B cell (primary cell): ENCODE measurements at regions not wholly inside any gene's neighbourhood (a gene's known extent, or its start where the extent isn't known, plus 50 kb on each side); places are given as distances from the start of the nearest gene placed in this dataset.

Experiments
- ATAC-seq: fragments of 200-7000 bp; cut with Tn5 transposase; one replicate; pipeline ENCODE4 v1.10.0; 2021; ENCODE audit warnings: low read depth, mild to moderate bottlenecking, moderate number of reproducible peaks, moderate library complexity
- CTCF ChIA-PET: fragments of 350-600 bp; sonication (Branson Sonifier 250); formaldehyde crosslinking; loops from one replicate; lab custom pipeline; 2021; ENCODE audit warnings: antibody characterized with exemption, inconsistent platforms; lab: Charles Lee
- POLR2A ChIA-PET: fragments of 350-600 bp; sonication (Branson Sonifier 250); formaldehyde crosslinking; loops from one replicate; lab custom pipeline; 2021; ENCODE audit warnings: antibody characterized with exemption; lab: Charles Lee
- DNase-seq: peaks from one replicate; pipeline ENCODE4 v3.0.0; 2013
- H2AFZ ChIP-seq: 2 replicates; pipeline ENCODE4 v1.6.1; 2012; ENCODE audit warnings: mild to moderate bottlenecking, low read depth, low read length; ENCODE audit not compliant: insufficient read depth, poor library complexity, severe bottlenecking
- H3K27ac ChIP-seq, 2 donors: 1 replicate in 1 of 2; 2 replicates in 1 of 2; pipeline ENCODE4 v1.5.1; 2012 to 2013; ENCODE audit warnings: low read length in 2 of 2, mild to moderate bottlenecking in 2 of 2, moderate library complexity in 1 of 2
- H3K27me3 ChIP-seq, 4 experiments: fragments of 200-600 bp in 1 of 4; sonication (generic) in 1 of 4; replicated peaks in 1 of 4; 1 replicate in 2 of 4; 2 replicates in 2 of 4; pipeline versions ENCODE4 v1.6.1 to v1.7.0; 2013 to 2016; ENCODE audit warnings: low read length in 3 of 4, mild to moderate bottlenecking in 2 of 4, mixed read lengths in 1 of 4, moderate library complexity in 1 of 4; ENCODE audit not compliant: insufficient read depth in 4 of 4, control insufficient read depth in 3 of 4; ENCODE audit errors: control extremely low read depth in 1 of 4
- H3K36me3 ChIP-seq, 2 experiments: replicated peaks in 1 of 2; 1 replicate in 1 of 2; 2 replicates in 1 of 2; pipeline versions ENCODE4 v1.6.1 to v1.7.1; 2013; ENCODE audit warnings: low read length in 1 of 2; ENCODE audit not compliant: insufficient read depth in 2 of 2, control insufficient read depth in 1 of 2; ENCODE audit errors: control extremely low read depth in 1 of 2, extremely low read depth in 1 of 2
- H3K4me1 ChIP-seq, 2 donors: fragments of 200-600 bp in 1 of 2; sonication (generic) in 1 of 2; 1 replicate in 1 of 2; 2 replicates in 1 of 2; pipeline versions ENCODE4 v1.5.1 to v1.6.1; 2013 to 2017; ENCODE audit warnings: low read length in 2 of 2; ENCODE audit not compliant: control insufficient read depth in 2 of 2, insufficient read depth in 2 of 2
- H3K4me2 ChIP-seq: replicated peaks from 2 replicates; pipeline ENCODE3; 2012; ENCODE audit warnings: mild to moderate bottlenecking, low read depth, low read length; ENCODE audit not compliant: poor library complexity, severe bottlenecking
- H3K4me3 ChIP-seq, 5 experiments: fragments of 200-600 bp in 1 of 5; sonication (generic) in 1 of 5; 1 replicate in 3 of 5; 2 replicates in 2 of 5; pipeline versions ENCODE4 v1.5.1 to v1.7.0; 2011 to 2016; ENCODE audit warnings: low read length in 4 of 5, mild to moderate bottlenecking in 4 of 5, low read depth in 2 of 5, control low read depth in 1 of 5, moderate library complexity in 1 of 5; ENCODE audit not compliant: insufficient read depth in 1 of 5; ENCODE audit errors: control extremely low read depth in 1 of 5, extremely low read depth in 1 of 5
- H3K79me2 ChIP-seq: fragments of 200-600 bp; sonication (generic); one replicate; pipeline ENCODE4 v1.6.0; 2016; ENCODE audit warnings: low read length; ENCODE audit not compliant: control insufficient read depth, insufficient read depth
- H3K9ac ChIP-seq: fragments of 200-600 bp; sonication (generic); 2 replicates; pipeline ENCODE4 v1.6.1; 2017; ENCODE audit warnings: mild to moderate bottlenecking, low read length, moderate library complexity
- H3K9me3 ChIP-seq, 3 donors: one replicate each; pipeline versions ENCODE4 v1.6.1 to v1.7.1; 2013; ENCODE audit warnings: low read length in 2 of 3; ENCODE audit not compliant: control insufficient read depth in 2 of 3, insufficient read depth in 1 of 3; ENCODE audit errors: control extremely low read depth in 1 of 3
- H4K20me1 ChIP-seq: 2 replicates; pipeline ENCODE4 v1.6.0; 2012; ENCODE audit warnings: mild to moderate bottlenecking, low read length; ENCODE audit not compliant: insufficient read depth, control insufficient read depth, poor library complexity, severe bottlenecking
- H3K27ac Mint-ChIP-seq: one replicate; pipeline ENCODE4 v1.8.0; 2021; ENCODE audit warnings: mixed read lengths
- H3K27me3 Mint-ChIP-seq: one replicate; pipeline ENCODE4 v1.8.0; 2021; ENCODE audit warnings: mixed read lengths
- H3K4me1 Mint-ChIP-seq: one replicate; pipeline ENCODE4 v1.8.0; 2021; ENCODE audit warnings: mixed read lengths
- H3K4me3 Mint-ChIP-seq: one replicate; pipeline ENCODE4 v1.8.0; 2021; ENCODE audit warnings: mixed read lengths
- H3K9me3 Mint-ChIP-seq: one replicate; pipeline ENCODE4 v1.8.0; 2022; ENCODE audit warnings: mixed read lengths; ENCODE audit not compliant: insufficient read depth
- EZH2 ChIP-seq: IDR thresholded peaks from 2 replicates; pipeline ENCODE4 v1.6.1; 2012; ENCODE audit warnings: borderline replicate concordance, low read depth, mild to moderate bottlenecking, moderate library complexity, low read length; ENCODE audit not compliant: insufficient read depth, poor library complexity, severe bottlenecking
- WGBS: methylation state at CpG from one replicate; pipeline ENCODE4 v1.1.5; 2013; ENCODE audit warnings: missing lambda C conversion rate; ENCODE audit not compliant: insufficient coverage; 5-methylcytosine and 5-hydroxymethylcytosine counted together
- intact Hi-C: fragments of 100-400 bp; cut with micrococcal nuclease; formaldehyde crosslinking; loops from one replicate; pipeline ENCODE4 v1.10.0; 2022
- TF ChIP-seq, protein P1 (sequence below): fragments of 200-600 bp; IDR thresholded peaks from one replicate; pipeline ENCODE4 v1.8.0; 2022; ENCODE audit warnings: antibody characterized with exemption, mild to moderate bottlenecking

DNA sequence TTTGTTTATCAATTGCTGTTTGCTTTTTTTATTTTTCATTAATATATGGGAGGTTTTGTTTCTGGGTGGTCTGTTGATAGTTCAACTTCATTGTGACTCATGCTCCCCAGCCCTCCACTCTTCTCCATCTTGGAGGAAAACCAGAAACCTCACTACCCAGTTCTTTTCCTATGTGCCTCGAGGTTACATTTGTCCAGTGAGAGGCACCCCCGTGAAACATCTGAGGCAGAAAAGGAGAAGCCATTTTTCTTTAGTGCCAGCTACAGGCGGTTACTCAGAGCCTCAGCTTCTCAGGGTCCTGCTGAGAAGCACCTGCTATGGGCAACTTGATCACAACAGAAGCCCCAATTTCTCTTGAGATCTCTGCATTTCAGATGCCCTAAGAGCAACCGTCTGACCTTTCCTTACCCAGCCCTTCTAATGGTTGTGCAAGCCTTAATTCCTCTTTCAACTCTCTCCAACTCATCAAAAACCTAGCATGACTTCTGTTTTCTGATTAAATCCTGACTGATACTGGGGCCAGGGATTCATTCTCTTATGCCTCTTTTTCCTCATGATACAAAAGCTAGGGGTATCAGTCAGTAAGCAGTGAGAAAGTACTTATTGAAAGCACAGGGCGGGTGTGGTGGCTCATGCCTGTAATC, 144.6 kb downstream of the ELOVL4 start:
- DNase-seq (no peak), ATAC-seq (no peak)
- H4K20me1 ChIP-seq = no peaks in the 10 kb centered on the region
- no peak overlapping the region for H3K4me2 ChIP-seq
- H3K9ac ChIP-seq = no peak overlapping the region
- H3K79me2 ChIP-seq = no peaks in the 10 kb centered on the region
- intact Hi-C loops = no loop called here
- no peaks in the 10 kb centered on the region for H3K4me1 ChIP-seq
- POLR2A ChIA-PET = no interaction called here
- H3K27ac Mint-ChIP-seq = no peak overlapping the region
- H3K27ac ChIP-seq = no peak overlapping the region
- no peak overlapping the region for H3K4me3 ChIP-seq
- no peaks in the 10 kb centered on the region for H3K27me3 ChIP-seq
- H3K4me1 Mint-ChIP-seq = no peaks in the 10 kb centered on the region
- no peak for TF ChIP-seq EZH2
- TF ChIP-seq, protein P1, sequence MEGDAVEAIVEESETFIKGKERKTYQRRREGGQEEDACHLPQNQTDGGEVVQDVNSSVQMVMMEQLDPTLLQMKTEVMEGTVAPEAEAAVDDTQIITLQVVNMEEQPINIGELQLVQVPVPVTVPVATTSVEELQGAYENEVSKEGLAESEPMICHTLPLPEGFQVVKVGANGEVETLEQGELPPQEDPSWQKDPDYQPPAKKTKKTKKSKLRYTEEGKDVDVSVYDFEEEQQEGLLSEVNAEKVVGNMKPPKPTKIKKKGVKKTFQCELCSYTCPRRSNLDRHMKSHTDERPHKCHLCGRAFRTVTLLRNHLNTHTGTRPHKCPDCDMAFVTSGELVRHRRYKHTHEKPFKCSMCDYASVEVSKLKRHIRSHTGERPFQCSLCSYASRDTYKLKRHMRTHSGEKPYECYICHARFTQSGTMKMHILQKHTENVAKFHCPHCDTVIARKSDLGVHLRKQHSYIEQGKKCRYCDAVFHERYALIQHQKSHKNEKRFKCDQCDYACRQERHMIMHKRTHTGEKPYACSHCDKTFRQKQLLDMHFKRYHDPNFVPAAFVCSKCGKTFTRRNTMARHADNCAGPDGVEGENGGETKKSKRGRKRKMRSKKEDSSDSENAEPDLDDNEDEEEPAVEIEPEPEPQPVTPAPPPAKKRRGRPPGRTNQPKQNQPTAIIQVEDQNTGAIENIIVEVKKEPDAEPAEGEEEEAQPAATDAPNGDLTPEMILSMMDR = no peak
- peaks cover 4% of the 10 kb centered on the region for H3K9me3 Mint-ChIP-seq
- no peak overlapping the region for H2AFZ ChIP-seq
- no peaks in the 10 kb centered on the region for H3K9me3 ChIP-seq
- 72% methylated on average over 3 of the region's 5 CpGs for WGBS
- H3K27me3 Mint-ChIP-seq = peaks cover 24% of the 10 kb centered on the region
- no peak overlapping the region for H3K4me3 Mint-ChIP-seq
- CTCF ChIA-PET = no interaction called here
- H3K36me3 ChIP-seq = no peaks in the 10 kb centered on the region

DNA sequence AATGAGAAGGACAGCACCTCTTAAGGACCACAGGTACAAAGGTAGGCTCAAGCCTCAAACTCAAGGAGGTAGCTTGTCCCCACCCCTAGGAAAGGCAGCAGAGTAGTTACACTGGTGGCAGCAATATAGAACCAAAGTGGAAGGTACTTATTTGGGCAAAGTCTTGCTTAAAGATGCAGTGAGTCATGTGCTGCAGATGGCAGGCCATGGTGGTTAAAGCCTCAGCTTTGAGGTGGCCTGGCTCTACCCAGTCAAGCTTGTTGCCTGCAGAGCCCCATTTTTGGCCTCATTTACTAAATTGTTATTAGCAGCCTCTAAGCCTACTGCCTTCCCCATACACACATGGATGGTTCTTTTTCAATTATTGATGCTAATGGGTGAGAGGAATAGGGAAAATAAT, 146.0 kb downstream of the ELOVL4 start:
- Mint-ChIP-seq H3K27me3 (peaks cover 20% of the 10 kb centered on the region), H3K9me3 (no peaks in the 10 kb centered on the region), H3K4me3 (no peak overlapping the region), H3K4me1 (no peaks in the 10 kb centered on the region), H3K27ac (no peak overlapping the region)
- H4K20me1 ChIP-seq = no peaks in the 10 kb centered on the region
- no peak overlapping the region for H2AFZ ChIP-seq
- POLR2A ChIA-PET = no interaction called here
- CTCF ChIA-PET = interaction anchor here (1.3 kb wide), 1 partner anchor 12 kb away, joined by 4 read pairs; no protein-coding TSS in a partner anchor
- TF ChIP-seq, protein P1 = no peak
- TF ChIP-seq EZH2 = no peak
- ATAC-seq = no peak
- intact Hi-C loops = no loop called here
- no peaks in the 10 kb centered on the region for H3K9me3 ChIP-seq
- no peaks in the 10 kb centered on the region for H3K36me3 ChIP-seq
- H3K27me3 ChIP-seq = no peaks in the 10 kb centered on the region
- no peak overlapping the region for H3K4me2 ChIP-seq
- H3K4me1 ChIP-seq = no peaks in the 10 kb centered on the region
- DNase-seq = no peak
- H3K79me2 ChIP-seq = no peaks in the 10 kb centered on the region
- no peak overlapping the region for H3K27ac ChIP-seq
- H3K4me3 ChIP-seq = no peak overlapping the region
- no peak overlapping the region for H3K9ac ChIP-seq
